ENCODE measurements at regions not wholly inside any gene's neighbourhood (a gene's known extent, or its start where the extent isn't known, plus 50 kb on each side); places are given as distances from the start of the nearest gene placed in this dataset.

DNA sequence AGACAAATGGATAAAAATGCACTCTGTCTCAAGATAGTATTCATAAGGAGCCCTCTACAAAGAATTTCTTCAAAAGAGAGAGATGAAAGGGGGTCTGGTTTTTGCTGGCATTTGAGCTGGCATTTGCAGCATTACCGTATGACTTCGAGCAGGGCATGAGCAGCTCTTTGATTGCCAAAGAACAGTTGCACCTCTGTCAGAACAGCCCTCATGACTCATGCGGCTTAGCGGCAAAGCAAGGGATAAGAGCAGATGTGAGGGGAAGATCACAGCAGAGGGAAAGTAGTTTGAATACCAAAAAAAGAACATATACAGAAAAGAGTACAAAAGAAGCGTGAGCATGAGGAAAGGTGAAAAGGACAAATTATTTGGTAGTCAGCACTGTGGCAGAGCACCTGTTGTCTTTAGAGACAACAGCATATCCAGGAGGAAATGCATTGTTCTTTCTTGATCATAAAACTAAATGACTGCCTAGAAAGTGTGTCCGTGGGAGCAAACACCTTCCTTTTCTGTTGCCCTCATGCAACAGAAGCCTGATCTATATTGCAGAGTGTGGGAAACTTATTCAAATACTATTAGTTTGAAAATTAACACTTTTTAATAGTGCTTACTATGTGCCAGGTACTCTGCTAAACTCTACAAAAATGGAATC, 80.5 kb upstream of the SLC24A5 start:
- TF ChIP-seq, protein P1, sequence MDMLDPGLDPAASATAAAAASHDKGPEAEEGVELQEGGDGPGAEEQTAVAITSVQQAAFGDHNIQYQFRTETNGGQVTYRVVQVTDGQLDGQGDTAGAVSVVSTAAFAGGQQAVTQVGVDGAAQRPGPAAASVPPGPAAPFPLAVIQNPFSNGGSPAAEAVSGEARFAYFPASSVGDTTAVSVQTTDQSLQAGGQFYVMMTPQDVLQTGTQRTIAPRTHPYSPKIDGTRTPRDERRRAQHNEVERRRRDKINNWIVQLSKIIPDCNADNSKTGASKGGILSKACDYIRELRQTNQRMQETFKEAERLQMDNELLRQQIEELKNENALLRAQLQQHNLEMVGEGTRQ (CRISPR knock-in tag; IDR thresholded peaks at IDR 0.05): no peak
- TF ChIP-seq, protein P2, sequence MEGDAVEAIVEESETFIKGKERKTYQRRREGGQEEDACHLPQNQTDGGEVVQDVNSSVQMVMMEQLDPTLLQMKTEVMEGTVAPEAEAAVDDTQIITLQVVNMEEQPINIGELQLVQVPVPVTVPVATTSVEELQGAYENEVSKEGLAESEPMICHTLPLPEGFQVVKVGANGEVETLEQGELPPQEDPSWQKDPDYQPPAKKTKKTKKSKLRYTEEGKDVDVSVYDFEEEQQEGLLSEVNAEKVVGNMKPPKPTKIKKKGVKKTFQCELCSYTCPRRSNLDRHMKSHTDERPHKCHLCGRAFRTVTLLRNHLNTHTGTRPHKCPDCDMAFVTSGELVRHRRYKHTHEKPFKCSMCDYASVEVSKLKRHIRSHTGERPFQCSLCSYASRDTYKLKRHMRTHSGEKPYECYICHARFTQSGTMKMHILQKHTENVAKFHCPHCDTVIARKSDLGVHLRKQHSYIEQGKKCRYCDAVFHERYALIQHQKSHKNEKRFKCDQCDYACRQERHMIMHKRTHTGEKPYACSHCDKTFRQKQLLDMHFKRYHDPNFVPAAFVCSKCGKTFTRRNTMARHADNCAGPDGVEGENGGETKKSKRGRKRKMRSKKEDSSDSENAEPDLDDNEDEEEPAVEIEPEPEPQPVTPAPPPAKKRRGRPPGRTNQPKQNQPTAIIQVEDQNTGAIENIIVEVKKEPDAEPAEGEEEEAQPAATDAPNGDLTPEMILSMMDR (IDR thresholded peaks at IDR 0.05): no peak
- TF ChIP-seq, protein P3, sequence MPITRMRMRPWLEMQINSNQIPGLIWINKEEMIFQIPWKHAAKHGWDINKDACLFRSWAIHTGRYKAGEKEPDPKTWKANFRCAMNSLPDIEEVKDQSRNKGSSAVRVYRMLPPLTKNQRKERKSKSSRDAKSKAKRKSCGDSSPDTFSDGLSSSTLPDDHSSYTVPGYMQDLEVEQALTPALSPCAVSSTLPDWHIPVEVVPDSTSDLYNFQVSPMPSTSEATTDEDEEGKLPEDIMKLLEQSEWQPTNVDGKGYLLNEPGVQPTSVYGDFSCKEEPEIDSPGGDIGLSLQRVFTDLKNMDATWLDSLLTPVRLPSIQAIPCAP (CRISPR knock-in tag; IDR thresholded peaks at IDR 0.05): no peak
